Activated CD8-positive, alpha-beta memory T cell treated with anti-CD3 and anti-CD28 coated beads, Interleukin-2, amount 50 U/mL, for 24 hours (primary cell): ENCODE measurements at regions not wholly inside any gene's neighbourhood (a gene's known extent, or its start where the extent isn't known, plus 50 kb on each side); places are given as distances from the start of the nearest gene placed in this dataset.
"Not testable (repeated sequence)": the region's sequence is repeated elsewhere in the genome, so short reads cannot be mapped to it uniquely, and the experiment has no call there.

Source experiments
- DNase-seq: peaks from one replicate; pipeline ENCODE4 v3.0.0-alpha.2; 2020; ENCODE audit errors: extremely low read depth

DNA sequence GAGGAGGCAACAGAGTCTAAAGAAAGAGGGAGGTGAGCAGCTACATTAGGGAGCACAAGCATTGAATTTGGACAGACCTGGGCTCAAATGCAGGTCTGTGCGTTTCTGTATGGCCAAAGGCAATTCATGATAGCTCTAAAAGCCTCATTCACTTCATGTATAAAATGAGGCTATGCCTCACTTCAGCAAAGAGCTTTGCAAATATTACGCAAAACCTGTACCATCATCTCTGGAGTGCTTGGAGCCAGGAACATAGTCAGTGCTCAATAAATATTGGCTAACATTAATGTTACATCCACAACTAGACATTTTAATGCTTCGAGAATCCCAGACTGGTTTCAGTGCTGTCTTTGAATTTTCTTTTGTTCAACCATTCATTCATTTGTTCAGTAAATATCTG lies 254.7 kb upstream of the CDH11 start:
- no peak for DNase-seq

DNA sequence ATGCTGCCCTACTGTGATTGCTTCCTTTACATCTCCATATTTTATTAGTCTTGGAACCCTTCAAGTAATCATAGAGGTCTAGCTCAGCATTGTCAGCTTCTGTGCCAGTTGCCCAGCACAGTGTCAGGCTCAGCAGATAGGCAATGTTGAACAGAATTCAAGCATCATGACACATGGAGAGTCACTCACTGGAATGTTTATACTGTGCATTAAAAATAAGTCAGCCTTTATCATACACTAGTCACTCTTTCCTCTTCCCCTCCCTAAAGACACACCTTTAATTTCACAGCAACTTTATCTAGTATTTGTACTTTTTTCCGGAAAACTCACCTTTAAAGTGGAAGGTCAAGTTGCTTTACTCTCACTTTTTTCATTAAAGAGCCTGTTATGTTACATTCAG lies 253.8 kb upstream of the CDH11 start:
- DNase-seq = no peak

- no peak for DNase-seq
These were observed 251.2 kb upstream of the CDH11 start for GRCh38 chr16:65373097-65373496.

GRCh38 chr16:65372171-65372570 lies 250.3 kb upstream of the CDH11 start:
- DNase-seq = no peak

DNA sequence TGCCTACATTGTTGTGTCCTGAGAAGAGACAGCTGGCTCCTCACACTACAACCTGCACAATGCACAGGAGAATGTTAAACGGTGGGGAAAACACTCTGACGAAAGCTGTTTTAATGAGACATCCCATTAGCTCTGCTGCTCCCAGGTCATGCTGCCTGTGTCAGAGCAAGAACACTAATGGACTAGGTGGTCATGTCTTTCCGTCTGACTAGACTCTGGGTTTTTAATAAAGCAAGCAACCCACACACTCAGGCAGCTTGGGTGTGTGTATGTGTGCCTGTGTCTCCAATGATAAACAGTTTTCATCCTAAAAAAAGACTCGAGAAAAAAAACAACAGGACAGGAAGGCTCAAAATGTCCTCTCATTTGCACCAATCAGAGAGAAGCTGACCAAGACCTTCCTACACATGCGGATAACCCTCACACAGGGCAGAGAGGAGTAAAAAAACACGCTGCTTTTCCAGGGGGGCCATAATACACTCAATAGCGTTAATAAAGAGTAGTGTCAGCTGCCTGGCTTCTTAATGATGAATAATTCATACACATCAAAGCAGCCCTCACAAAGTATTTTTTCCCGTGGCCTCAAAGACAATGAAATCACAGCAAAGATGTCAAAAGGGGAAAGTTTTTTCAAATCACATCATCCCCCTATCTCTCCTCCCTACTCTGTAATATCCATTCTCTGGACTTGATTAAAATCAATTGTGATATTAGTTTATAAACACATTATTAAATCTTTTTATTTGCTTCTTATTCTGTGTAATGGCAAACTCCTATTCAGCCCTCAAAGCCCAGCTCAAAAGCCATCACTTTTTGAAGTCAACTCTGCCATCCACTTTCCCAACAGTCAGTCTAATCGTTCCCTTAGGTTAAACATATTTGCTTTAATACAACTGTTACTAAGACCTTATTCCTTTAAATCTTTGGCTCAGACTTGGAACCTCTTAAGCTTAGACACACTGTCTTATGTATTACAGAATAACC lies 244.2 kb upstream of the CDH11 start:
- DNase-seq = no peak

DNA sequence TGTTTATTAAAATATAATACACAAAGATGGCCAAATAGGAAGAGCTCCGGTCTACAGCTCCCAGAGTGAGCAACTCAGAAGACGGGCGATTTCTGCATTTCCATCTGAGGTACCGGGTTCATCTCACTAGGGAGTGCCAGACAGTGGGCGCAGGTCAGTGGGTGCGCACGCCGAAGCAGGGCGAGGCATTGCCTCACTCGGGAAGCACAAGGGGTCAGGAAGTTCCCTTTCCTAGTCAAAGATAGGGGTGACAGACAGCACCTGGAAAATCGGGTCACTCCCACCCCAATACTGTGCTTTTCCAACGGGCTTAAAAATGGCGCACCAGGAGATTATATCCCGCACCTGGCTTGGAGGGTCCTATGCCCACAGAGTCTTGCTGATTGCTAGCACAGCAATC lies 234.9 kb upstream of the CDH11 start:
- DNase-seq = not testable (repeated sequence)

GRCh38 chr16:65355706-65356105 lies 233.8 kb upstream of the CDH11 start:
- no peak for DNase-seq

GRCh38 chr16:65353183-65353582 lies 231.3 kb upstream of the CDH11 start:
- DNase-seq = no peak

- DNase-seq = no peak
These were observed 227.8 kb upstream of the CDH11 start for GRCh38 chr16:65349626-65350025.

- no peak for DNase-seq
These were observed 221.7 kb upstream of the CDH11 start for GRCh38 chr16:65343556-65343955.

DNA sequence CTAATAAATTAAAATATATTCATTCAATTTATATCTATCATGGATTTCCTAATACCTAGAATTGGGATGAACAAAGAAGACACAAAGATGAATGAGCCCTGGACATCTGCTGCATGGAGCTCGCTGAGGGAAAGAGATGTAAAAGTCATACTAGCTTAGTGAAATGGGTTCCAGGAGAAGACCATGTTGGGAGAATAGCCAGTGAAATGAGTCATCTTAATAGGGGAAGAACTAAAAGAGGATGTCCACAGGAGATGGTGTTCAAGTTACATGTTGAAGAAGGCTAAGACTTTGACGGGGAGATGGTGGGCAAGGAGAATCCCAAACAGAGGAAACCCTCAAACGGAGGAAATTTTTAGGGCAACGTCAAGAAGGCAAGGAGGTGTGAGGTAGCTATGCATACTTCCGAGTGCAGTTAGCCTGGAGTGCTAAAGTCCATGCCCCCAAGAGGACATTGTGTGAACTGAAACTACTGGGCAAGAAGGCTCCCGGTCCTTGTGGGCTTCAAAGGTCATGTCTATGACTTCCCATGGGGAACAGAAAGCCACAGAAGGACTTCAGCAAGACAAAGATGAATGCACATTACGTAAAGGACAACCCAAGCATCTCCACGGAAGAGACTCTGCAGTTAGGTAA lies 220.5 kb upstream of the CDH11 start:
- no peak for DNase-seq

- no peak for DNase-seq
These were observed 217.2 kb upstream of the CDH11 start for GRCh38 chr16:65339062-65339461.

GRCh38 chr16:65336160-65336559 lies 214.3 kb upstream of the CDH11 start:
- no peak for DNase-seq

DNA sequence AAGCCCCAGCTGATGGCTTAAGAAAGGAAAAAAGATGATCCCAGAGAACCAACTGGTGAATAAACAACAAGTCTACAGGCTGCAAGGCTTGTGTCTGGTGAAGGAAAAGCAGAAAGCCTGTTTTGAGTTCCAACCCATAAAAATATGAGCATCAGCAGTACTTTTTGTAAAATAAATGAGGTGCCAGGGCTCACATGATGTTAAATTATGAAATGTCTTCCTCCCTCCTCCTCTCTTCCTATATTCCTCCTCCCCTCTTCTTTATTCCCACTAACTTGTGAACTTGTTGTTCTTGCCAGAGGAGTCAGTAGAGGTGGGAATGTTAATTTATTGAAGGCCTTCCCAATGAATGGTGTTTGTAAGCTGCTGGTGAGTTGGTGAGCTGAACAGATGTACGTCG lies 212.2 kb upstream of the CDH11 start:
- no peak for DNase-seq

DNA sequence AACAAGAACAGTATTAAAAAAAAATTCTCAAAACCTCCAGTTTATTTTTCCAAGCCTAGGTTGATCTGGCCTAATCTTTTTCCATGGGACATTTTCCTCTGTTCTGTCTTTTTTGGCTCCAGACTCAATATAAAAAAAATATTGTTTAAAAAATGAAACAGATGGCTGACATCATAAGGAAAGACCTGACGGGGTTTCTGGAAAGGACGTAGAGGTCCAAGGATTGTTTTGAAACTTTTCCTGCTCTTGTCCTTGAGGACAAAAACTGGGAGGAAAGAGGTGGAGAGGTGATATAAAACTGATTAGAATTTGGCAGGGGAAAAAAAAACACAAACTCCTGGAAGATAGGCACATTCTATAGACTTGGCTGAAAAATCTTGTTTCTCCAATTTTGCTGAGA lies 211.4 kb upstream of the CDH11 start:
- no peak for DNase-seq

GRCh38 chr16:65327346-65327745 lies 205.5 kb upstream of the CDH11 start:
- no peak for DNase-seq

DNA sequence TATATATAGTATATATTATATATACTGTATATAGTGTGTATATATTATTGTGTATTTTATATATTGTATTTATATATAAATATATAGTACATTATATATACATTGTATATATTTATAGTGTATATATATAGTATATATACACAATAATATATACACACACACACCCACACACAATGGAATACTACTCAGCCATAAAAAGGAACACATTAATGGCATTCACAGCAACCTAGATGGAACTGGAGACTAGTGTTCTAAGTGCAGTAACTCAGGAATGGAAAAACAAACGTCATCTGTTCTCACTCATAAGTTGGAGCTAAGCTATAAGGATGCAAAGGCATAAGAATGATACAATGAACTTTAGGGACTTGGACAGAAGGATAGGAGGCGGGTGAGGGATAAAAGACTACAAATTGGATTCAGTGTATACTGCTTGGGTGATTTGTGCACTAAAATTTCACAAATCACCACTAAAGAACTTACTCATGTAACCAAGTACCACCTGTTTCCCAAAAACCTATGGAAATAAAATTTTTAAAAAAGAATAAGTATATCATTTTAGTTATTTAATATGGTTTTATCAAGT lies 201.9 kb upstream of the CDH11 start:
- no peak for DNase-seq

- no peak for DNase-seq
These were observed 197.9 kb upstream of the CDH11 start for GRCh38 chr16:65319621-65320231.

DNA sequence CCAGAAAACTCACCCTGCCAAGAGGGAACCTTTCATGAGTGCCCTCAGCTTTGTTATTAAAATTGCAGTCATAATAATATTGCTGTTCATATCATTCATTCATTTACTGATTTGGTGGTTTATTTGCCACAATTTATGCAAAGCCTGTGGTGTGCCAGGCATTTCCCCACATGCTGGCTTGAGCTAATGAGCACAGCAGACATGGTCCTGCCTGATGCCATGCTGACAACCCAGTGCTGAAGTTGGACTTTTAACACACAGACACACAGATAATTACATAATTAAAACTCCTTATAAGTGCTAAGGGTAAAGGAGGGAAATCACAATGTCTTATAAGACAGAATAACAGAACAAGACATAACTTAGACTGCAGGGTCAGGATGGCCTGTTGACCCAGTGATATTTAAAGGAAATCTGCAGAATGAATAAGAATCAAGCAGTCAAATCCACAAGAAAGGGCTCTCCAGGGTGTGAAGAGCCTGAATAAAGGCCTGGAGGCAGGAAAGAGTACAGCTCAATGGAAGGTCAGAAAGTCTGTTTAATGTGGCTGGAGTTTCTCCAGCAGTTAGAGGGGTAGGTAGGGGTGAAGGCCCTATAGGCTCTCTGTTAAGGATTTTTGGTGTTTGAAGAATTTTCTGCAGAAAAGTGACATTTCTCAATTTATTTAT lies 196.9 kb upstream of the CDH11 start:
- DNase-seq = no peak

- DNase-seq = no peak
These were observed 196.3 kb upstream of the CDH11 start for GRCh38 chr16:65318138-65318537.

GRCh38 chr16:65316808-65317207 lies 194.9 kb upstream of the CDH11 start:
- no peak for DNase-seq
